ENCODE measurements at regions not wholly inside any gene's neighbourhood (a gene's known extent, or its start where the extent isn't known, plus 50 kb on each side); places are given as distances from the start of the nearest gene placed in this dataset.
A peak's percentile ranks its signal among the peaks of the same experiment; 100 is the strongest.

GRCh38 chr22:23501261-23501619, 78.8 kb downstream of the IGLL1 start:
- Histone ChIP-seq H3K27ac (ENCODE audit: extremely low read length, insufficient read depth, low read length) (no peak overlapping the region), H3K9me3 (ENCODE audit: low read length) (no peaks in the 10 kb centered on the region), H3K27me3 (ENCODE audit: control insufficient read depth in 1 of 2, insufficient read depth in 2 of 2, low read length in 2 of 2) (peaks cover 0 to 12% of the 10 kb centered on the region in 2 experiments; a peak in 1 of 5 replicates), H3K4me3 (replicated peaks in 1 of 3; ENCODE audit: insufficient read depth in 1 of 3, low read depth in 2 of 3, low read length in 3 of 3) (no peak overlapping the region), H3K36me3 (replicated peaks in 1 of 2; ENCODE audit: control insufficient read depth in 1 of 2, insufficient read depth in 2 of 2, low read length in 2 of 2) (no peaks in the 10 kb centered on the region), H3K4me2 (ENCODE audit: low read depth, low read length) (no peak overlapping the region), H3K79me2 (ENCODE audit: insufficient read depth, low read length) (no peaks in the 10 kb centered on the region), H3K9ac (ENCODE audit: insufficient read depth, low read depth, low read length) (no peak overlapping the region), H4K20me1 (ENCODE audit: insufficient read depth, low read length) (no peaks in the 10 kb centered on the region), H3K4me1 (ENCODE audit: insufficient read depth, low read length) (peaks cover 51% of the 10 kb centered on the region), H2AFZ (ENCODE audit: low read length) (no peak overlapping the region)
- ATAC-seq (no peak), FAIRE-seq (no peak), DNase-seq (ENCODE audit: low spot score) (no peak)
- POLR2A ChIA-PET: no interaction called here
- intact Hi-C loops (cut with micrococcal nuclease; ENCODE audit: unreplicated experiment): no loop called here
- no TSS peak for BruUV-seq (replicated peaks)
- 44% methylated on average over 5 of the region's 5 CpGs for WGBS (ENCODE audit: low lambda C conversion rate)
- in situ Hi-C loops (cut with HindIII; ENCODE audit: extremely low pct_ligation_motif_present, low pct_unique_long_range_greater_than_20kb): no loop called here
- CTCF ChIA-PET (ENCODE audit: low intra/inter-chr PET ratio, low total read pairs): no interaction called here
- TF ChIP-seq RELA (CRISPR knock-in tag; IDR thresholded peaks at IDR 0.05) (no peak), DDIT3 (CRISPR knock-in tag; IDR thresholded peaks at IDR 0.05) (no peak), PBX3 (CRISPR knock-in tag; IDR thresholded peaks at IDR 0.05; ENCODE audit: borderline replicate concordance) (no peak)

GRCh38 chr22:23500508-23501260, 79.4 kb downstream of the IGLL1 start:
- no peak overlapping the region for H3K4me3 ChIP-seq (replicated peaks in 1 of 3; ENCODE audit: insufficient read depth in 1 of 3, low read depth in 2 of 3, low read length in 3 of 3)
- H3K27ac ChIP-seq (ENCODE audit: extremely low read length, insufficient read depth, low read length): no peak overlapping the region
- intact Hi-C loops (cut with micrococcal nuclease; ENCODE audit: unreplicated experiment): no loop called here
- FAIRE-seq (no peak), DNase-seq (ENCODE audit: low spot score) (no peak), ATAC-seq (no peak)
- H3K79me2 ChIP-seq (ENCODE audit: insufficient read depth, low read length): no peaks in the 10 kb centered on the region
- in situ Hi-C loops (cut with HindIII; ENCODE audit: extremely low pct_ligation_motif_present, low pct_unique_long_range_greater_than_20kb): no loop called here
- H3K4me1 ChIP-seq (ENCODE audit: insufficient read depth, low read length): peaks cover 56% of the 10 kb centered on the region
- CTCF ChIA-PET (ENCODE audit: low intra/inter-chr PET ratio, low total read pairs): no interaction called here
- H3K36me3 ChIP-seq (replicated peaks in 1 of 2; ENCODE audit: control insufficient read depth in 1 of 2, insufficient read depth in 2 of 2, low read length in 2 of 2): no peaks in the 10 kb centered on the region
- no peak overlapping the region for H3K9ac ChIP-seq (ENCODE audit: insufficient read depth, low read depth, low read length)
- peaks cover 0 to 12% of the 10 kb centered on the region in 2 experiments; a peak in 1 of 5 replicates for H3K27me3 ChIP-seq (ENCODE audit: control insufficient read depth in 1 of 2, insufficient read depth in 2 of 2, low read length in 2 of 2)
- no TSS peak for BruUV-seq (replicated peaks)
- 24% methylated on average over 8 of the region's 13 CpGs for WGBS (ENCODE audit: low lambda C conversion rate)
- no peaks in the 10 kb centered on the region for H4K20me1 ChIP-seq (ENCODE audit: insufficient read depth, low read length)
- no peak overlapping the region for H3K4me2 ChIP-seq (ENCODE audit: low read depth, low read length)
- POLR2A ChIA-PET: no interaction called here
- no peak for TF ChIP-seq ESRRA (CRISPR knock-in tag; IDR thresholded peaks at IDR 0.05; ENCODE audit: low read depth)
- TF ChIP-seq ZNF768 (CRISPR knock-in tag; IDR thresholded peaks at IDR 0.05): peak; percentile 96
- TF ChIP-seq ZNF263 (CRISPR knock-in tag; IDR thresholded peaks at IDR 0.05): no peak
- no peak for TF ChIP-seq MLLT10 (CRISPR knock-in tag; IDR thresholded peaks at IDR 0.05)
- TF ChIP-seq ZMAT3 (CRISPR knock-in tag; conservative IDR thresholded peaks at IDR 0.05): no peak
- TF ChIP-seq BRF2 (CRISPR knock-in tag; IDR thresholded peaks at IDR 0.05): no peak
- no peak for TF ChIP-seq ZNF577 (CRISPR knock-in tag; IDR thresholded peaks at IDR 0.05; ENCODE audit: borderline replicate concordance, low read depth)
- no peak for TF ChIP-seq FUBP1 (CRISPR knock-in tag; IDR thresholded peaks at IDR 0.05; ENCODE audit: borderline replicate concordance)
- no peaks in the 10 kb centered on the region for H3K9me3 ChIP-seq (ENCODE audit: low read length)
- no peak overlapping the region for H2AFZ ChIP-seq (ENCODE audit: low read length)
